ENCODE measurements at regions not wholly inside any gene's neighbourhood (a gene's known extent, or its start where the extent isn't known, plus 50 kb on each side); places are given as distances from the start of the nearest gene placed in this dataset.

DNA sequence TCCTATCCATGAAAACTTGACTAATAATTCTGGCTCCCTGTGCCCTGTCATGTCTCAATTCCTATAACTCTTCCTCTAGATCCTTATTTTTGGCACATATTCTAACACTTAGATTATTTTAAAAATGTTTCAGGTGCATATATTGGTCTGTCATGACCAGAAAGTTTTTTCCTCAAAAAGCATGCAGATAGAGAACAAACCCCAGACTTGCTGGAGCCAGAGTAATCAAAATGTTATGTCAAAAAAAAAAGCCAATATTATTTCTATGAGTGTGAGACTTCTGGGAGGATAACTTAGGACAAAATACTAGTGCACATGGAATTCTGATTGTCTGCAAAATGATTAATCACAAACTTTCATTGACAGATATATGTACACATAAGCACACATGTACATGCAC is 135.1 kb upstream of the MROH9 start:
- no peaks in the 10 kb centered on the region for H3K36me3 ChIP-seq (ENCODE audit: control insufficient read depth in 1 of 2, insufficient read depth in 2 of 2, low read depth in 1 of 2, low read length in 2 of 2)
- no peak overlapping the region for H4K91ac ChIP-seq (ENCODE audit: low read length)
- no peak overlapping the region for H2BK15ac ChIP-seq (ENCODE audit: low read depth, poor library complexity, severe bottlenecking)
- H2AK5ac ChIP-seq (ENCODE audit: low read length, severe bottlenecking) = no peak overlapping the region
- H3K27me3 ChIP-seq (ENCODE audit: control insufficient read depth in 1 of 2, insufficient read depth in 1 of 2, low read length in 2 of 2) = no peaks in the 10 kb centered on the region
- no peaks in the 10 kb centered on the region for H3K79me1 ChIP-seq (replicated peaks; ENCODE audit: low read length, poor library complexity, severe bottlenecking)
- no peak overlapping the region for H2BK5ac ChIP-seq (ENCODE audit: low read depth, low read length, poor library complexity, severe bottlenecking)
- H3K23ac ChIP-seq (ENCODE audit: low read length in 2 of 2) = no peak overlapping the region
- H3K4ac ChIP-seq (ENCODE audit: low read depth in 1 of 2, low read length in 2 of 2) = no peak overlapping the region
- H3K4me1 ChIP-seq (ENCODE audit: control insufficient read depth, insufficient read depth, low read depth, low read length) = no peaks in the 10 kb centered on the region
- no peak overlapping the region for H3K4me3 ChIP-seq (ENCODE audit: insufficient read depth in 1 of 2, low read depth in 1 of 2, low read length in 2 of 2)
- H4K8ac ChIP-seq (ENCODE audit: low read length) = no peak overlapping the region
- H3K4me2 ChIP-seq (ENCODE audit: low read length, poor library complexity, severe bottlenecking) = no peak overlapping the region
- no peak overlapping the region for H2BK12ac ChIP-seq (ENCODE audit: low read length in 2 of 2)
- H3K9ac ChIP-seq (ENCODE audit: low read length) = no peak overlapping the region
- H2AFZ ChIP-seq (ENCODE audit: low read depth, low read length) = no peak overlapping the region
- H3K9me3 ChIP-seq (ENCODE audit: control insufficient read depth, low read length) = no peaks in the 10 kb centered on the region
- no peak for DNase-seq
- H3K27ac ChIP-seq (ENCODE audit: low read length, poor library complexity, severe bottlenecking) = no peak overlapping the region
- H3K14ac ChIP-seq (ENCODE audit: low read length in 2 of 2) = no peak overlapping the region
- H3K18ac ChIP-seq (ENCODE audit: low read depth in 1 of 2, low read length in 2 of 2) = no peak overlapping the region
- no peak overlapping the region for H2BK120ac ChIP-seq (ENCODE audit: low read depth, low read length)

DNA sequence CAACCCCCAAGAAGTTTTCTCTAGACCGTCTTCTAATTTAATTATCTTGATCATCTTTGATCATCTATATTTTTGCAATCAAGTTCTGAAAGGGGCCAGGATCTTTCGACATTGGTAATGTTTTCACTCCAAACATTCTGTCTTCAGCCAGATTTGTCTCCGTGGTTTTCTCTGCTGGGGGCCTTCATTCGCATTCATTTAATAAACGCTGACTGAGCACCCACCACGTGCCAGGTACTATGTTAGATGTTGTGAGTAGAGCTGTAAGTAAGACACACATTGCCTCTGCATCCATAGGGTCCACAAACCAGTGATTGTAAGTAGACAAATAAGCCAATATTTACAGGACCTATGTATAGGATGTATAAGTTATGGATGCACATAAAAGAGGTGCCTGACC is 134.5 kb upstream of the MROH9 start:
- WGBS = 80% methylated on average over 6 of the region's 6 CpGs
- Histone ChIP-seq H2BK15ac (ENCODE audit: low read depth, poor library complexity, severe bottlenecking) (no peak overlapping the region), H3K14ac (ENCODE audit: low read length in 2 of 2) (no peak overlapping the region), H2AK5ac (ENCODE audit: low read length, severe bottlenecking) (no peak overlapping the region), H3K27ac (ENCODE audit: low read length, poor library complexity, severe bottlenecking) (no peak overlapping the region), H3K18ac (ENCODE audit: low read depth in 1 of 2, low read length in 2 of 2) (no peak overlapping the region), H3K79me1 (replicated peaks; ENCODE audit: low read length, poor library complexity, severe bottlenecking) (no peaks in the 10 kb centered on the region), H3K4me2 (ENCODE audit: low read length, poor library complexity, severe bottlenecking) (no peak overlapping the region), H4K8ac (ENCODE audit: low read length) (no peak overlapping the region), H3K4me3 (ENCODE audit: insufficient read depth in 1 of 2, low read depth in 1 of 2, low read length in 2 of 2) (no peak overlapping the region), H2BK12ac (ENCODE audit: low read length in 2 of 2) (no peak overlapping the region), H3K36me3 (ENCODE audit: control insufficient read depth in 1 of 2, insufficient read depth in 2 of 2, low read depth in 1 of 2, low read length in 2 of 2) (no peaks in the 10 kb centered on the region), H3K4me1 (ENCODE audit: control insufficient read depth, insufficient read depth, low read depth, low read length) (no peaks in the 10 kb centered on the region), H3K23ac (ENCODE audit: low read length in 2 of 2) (no peak overlapping the region), H3K9ac (ENCODE audit: low read length) (no peak overlapping the region), H2BK5ac (ENCODE audit: low read depth, low read length, poor library complexity, severe bottlenecking) (no peak overlapping the region), H2BK120ac (ENCODE audit: low read depth, low read length) (no peak overlapping the region), H2AFZ (ENCODE audit: low read depth, low read length) (no peak overlapping the region), H4K91ac (ENCODE audit: low read length) (no peak overlapping the region), H3K9me3 (ENCODE audit: control insufficient read depth, low read length) (no peaks in the 10 kb centered on the region), H3K27me3 (ENCODE audit: control insufficient read depth in 1 of 2, insufficient read depth in 1 of 2, low read length in 2 of 2) (no peaks in the 10 kb centered on the region), H3K4ac (ENCODE audit: low read depth in 1 of 2, low read length in 2 of 2) (no peak overlapping the region)
- no peak for DNase-seq

DNA sequence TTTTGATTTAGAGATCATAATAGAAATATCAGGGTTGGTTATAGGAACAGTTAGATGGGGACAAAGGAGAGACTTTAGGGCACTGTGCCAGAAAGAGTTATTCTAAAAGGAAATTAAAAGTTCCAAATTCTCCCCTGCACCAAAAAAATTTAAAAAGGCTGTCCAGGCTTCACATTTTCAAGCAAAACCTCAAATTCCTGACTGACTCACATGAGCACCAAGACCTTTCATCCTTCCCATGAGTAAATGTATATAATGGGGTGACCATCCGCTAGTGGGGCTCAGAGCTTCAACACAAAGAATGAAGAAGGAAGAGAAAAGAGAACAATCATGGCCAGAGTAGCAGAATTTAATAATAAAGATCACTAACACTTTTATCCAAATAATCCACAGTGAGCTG is 131.6 kb upstream of the MROH9 start:
- H4K91ac ChIP-seq (ENCODE audit: low read length) = no peak overlapping the region
- no peak overlapping the region for H3K4me2 ChIP-seq (ENCODE audit: low read length, poor library complexity, severe bottlenecking)
- H3K79me1 ChIP-seq (replicated peaks; ENCODE audit: low read length, poor library complexity, severe bottlenecking) = no peaks in the 10 kb centered on the region
- H3K4me3 ChIP-seq (ENCODE audit: insufficient read depth in 1 of 2, low read depth in 1 of 2, low read length in 2 of 2) = no peak overlapping the region
- no peak for DNase-seq
- H3K36me3 ChIP-seq (ENCODE audit: control insufficient read depth in 1 of 2, insufficient read depth in 2 of 2, low read depth in 1 of 2, low read length in 2 of 2) = no peaks in the 10 kb centered on the region
- WGBS = no CpG with 5 or more reads among the region's 1 CpG
- H3K18ac ChIP-seq (ENCODE audit: low read depth in 1 of 2, low read length in 2 of 2) = no peak overlapping the region
- no peak overlapping the region for H3K9ac ChIP-seq (ENCODE audit: low read length)
- H2BK5ac ChIP-seq (ENCODE audit: low read depth, low read length, poor library complexity, severe bottlenecking) = no peak overlapping the region
- no peak overlapping the region for H2AFZ ChIP-seq (ENCODE audit: low read depth, low read length)
- H3K4me1 ChIP-seq (ENCODE audit: control insufficient read depth, insufficient read depth, low read depth, low read length) = no peaks in the 10 kb centered on the region
- H3K4ac ChIP-seq (ENCODE audit: low read depth in 1 of 2, low read length in 2 of 2) = no peak overlapping the region
- no peak overlapping the region for H3K14ac ChIP-seq (ENCODE audit: low read length in 2 of 2)
- H2BK15ac ChIP-seq (ENCODE audit: low read depth, poor library complexity, severe bottlenecking) = no peak overlapping the region
- no peak overlapping the region for H2AK5ac ChIP-seq (ENCODE audit: low read length, severe bottlenecking)
- no peak overlapping the region for H2BK120ac ChIP-seq (ENCODE audit: low read depth, low read length)
- no peaks in the 10 kb centered on the region for H3K27me3 ChIP-seq (ENCODE audit: control insufficient read depth in 1 of 2, insufficient read depth in 1 of 2, low read length in 2 of 2)
- no peak overlapping the region for H2BK12ac ChIP-seq (ENCODE audit: low read length in 2 of 2)
- H4K8ac ChIP-seq (ENCODE audit: low read length) = no peak overlapping the region
- no peak overlapping the region for H3K23ac ChIP-seq (ENCODE audit: low read length in 2 of 2)
- no peak overlapping the region for H3K27ac ChIP-seq (ENCODE audit: low read length, poor library complexity, severe bottlenecking)
- H3K9me3 ChIP-seq (ENCODE audit: control insufficient read depth, low read length) = no peaks in the 10 kb centered on the region

DNA sequence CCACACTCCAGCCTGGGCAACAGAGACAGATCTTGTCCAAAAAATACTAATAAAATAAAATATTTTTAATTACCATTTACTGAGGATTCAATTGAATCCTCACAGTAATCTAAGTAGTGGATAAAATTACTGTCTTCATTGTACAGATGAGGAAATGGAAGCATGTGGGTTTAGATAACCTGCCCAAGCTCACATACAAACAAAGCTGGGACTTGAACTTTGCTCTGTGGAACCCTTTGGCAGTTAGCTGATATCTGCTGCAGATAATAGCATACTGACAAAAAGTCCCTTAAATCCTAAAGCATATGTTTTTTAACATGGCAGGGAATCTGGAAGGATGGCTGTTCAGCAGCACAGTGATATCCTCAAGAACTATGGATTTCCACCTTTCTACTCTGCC is 130.9 kb upstream of the MROH9 start:
- DNase-seq = no peak
- no peak overlapping the region for H2AK5ac ChIP-seq (ENCODE audit: low read length, severe bottlenecking)
- no peaks in the 10 kb centered on the region for H3K4me1 ChIP-seq (ENCODE audit: control insufficient read depth, insufficient read depth, low read depth, low read length)
- H3K18ac ChIP-seq (ENCODE audit: low read depth in 1 of 2, low read length in 2 of 2) = no peak overlapping the region
- H2BK15ac ChIP-seq (ENCODE audit: low read depth, poor library complexity, severe bottlenecking) = no peak overlapping the region
- no peak overlapping the region for H2AFZ ChIP-seq (ENCODE audit: low read depth, low read length)
- no peaks in the 10 kb centered on the region for H3K9me3 ChIP-seq (ENCODE audit: control insufficient read depth, low read length)
- no peak overlapping the region for H2BK12ac ChIP-seq (ENCODE audit: low read length in 2 of 2)
- H3K4me2 ChIP-seq (ENCODE audit: low read length, poor library complexity, severe bottlenecking) = no peak overlapping the region
- no peak overlapping the region for H2BK120ac ChIP-seq (ENCODE audit: low read depth, low read length)
- no peak overlapping the region for H3K27ac ChIP-seq (ENCODE audit: low read length, poor library complexity, severe bottlenecking)
- H3K4me3 ChIP-seq (ENCODE audit: insufficient read depth in 1 of 2, low read depth in 1 of 2, low read length in 2 of 2) = no peak overlapping the region
- H3K23ac ChIP-seq (ENCODE audit: low read length in 2 of 2) = no peak overlapping the region
- no peak overlapping the region for H3K14ac ChIP-seq (ENCODE audit: low read length in 2 of 2)
- no peaks in the 10 kb centered on the region for H3K79me1 ChIP-seq (replicated peaks; ENCODE audit: low read length, poor library complexity, severe bottlenecking)
- H3K36me3 ChIP-seq (ENCODE audit: control insufficient read depth in 1 of 2, insufficient read depth in 2 of 2, low read depth in 1 of 2, low read length in 2 of 2) = no peaks in the 10 kb centered on the region
- no peak overlapping the region for H4K8ac ChIP-seq (ENCODE audit: low read length)
- no peak overlapping the region for H3K4ac ChIP-seq (ENCODE audit: low read depth in 1 of 2, low read length in 2 of 2)
- H3K27me3 ChIP-seq (ENCODE audit: control insufficient read depth in 1 of 2, insufficient read depth in 1 of 2, low read length in 2 of 2) = no peaks in the 10 kb centered on the region
- no peak overlapping the region for H4K91ac ChIP-seq (ENCODE audit: low read length)
- H2BK5ac ChIP-seq (ENCODE audit: low read depth, low read length, poor library complexity, severe bottlenecking) = no peak overlapping the region
- H3K9ac ChIP-seq (ENCODE audit: low read length) = no peak overlapping the region

All from mesenchymal stem cell (in vitro differentiated cells and primary cell).